ENCODE measurements at regions not wholly inside any gene's neighbourhood (a gene's known extent, or its start where the extent isn't known, plus 50 kb on each side); places are given as distances from the start of the nearest gene placed in this dataset.
"Not testable (repeated sequence)": the region's sequence is repeated elsewhere in the genome, so short reads cannot be mapped to it uniquely, and the experiment has no call there.

GRCh38 chr6:170143401-170144150 is 147.3 kb downstream of the DLL1 start:
- Histone ChIP-seq H3K27ac (no peak overlapping the region), H3K27me3 (no peaks in the 10 kb centered on the region), H3K4me1 (no peaks in the 10 kb centered on the region), H3K9me3 (no peaks in the 10 kb centered on the region), H3K4me3 (no peak overlapping the region), H3K36me3 (replicated peaks in 1 of 2; ENCODE audit: insufficient read depth in 1 of 2, low read depth in 2 of 2) (no peaks in the 10 kb centered on the region)
- DNase-seq (no peak), ATAC-seq (no peak)
- WGBS, 2 donors = 71 to 80% methylated on average over 13 to 14 of the region's 14 CpGs
- TF ChIP-seq, protein P1, sequence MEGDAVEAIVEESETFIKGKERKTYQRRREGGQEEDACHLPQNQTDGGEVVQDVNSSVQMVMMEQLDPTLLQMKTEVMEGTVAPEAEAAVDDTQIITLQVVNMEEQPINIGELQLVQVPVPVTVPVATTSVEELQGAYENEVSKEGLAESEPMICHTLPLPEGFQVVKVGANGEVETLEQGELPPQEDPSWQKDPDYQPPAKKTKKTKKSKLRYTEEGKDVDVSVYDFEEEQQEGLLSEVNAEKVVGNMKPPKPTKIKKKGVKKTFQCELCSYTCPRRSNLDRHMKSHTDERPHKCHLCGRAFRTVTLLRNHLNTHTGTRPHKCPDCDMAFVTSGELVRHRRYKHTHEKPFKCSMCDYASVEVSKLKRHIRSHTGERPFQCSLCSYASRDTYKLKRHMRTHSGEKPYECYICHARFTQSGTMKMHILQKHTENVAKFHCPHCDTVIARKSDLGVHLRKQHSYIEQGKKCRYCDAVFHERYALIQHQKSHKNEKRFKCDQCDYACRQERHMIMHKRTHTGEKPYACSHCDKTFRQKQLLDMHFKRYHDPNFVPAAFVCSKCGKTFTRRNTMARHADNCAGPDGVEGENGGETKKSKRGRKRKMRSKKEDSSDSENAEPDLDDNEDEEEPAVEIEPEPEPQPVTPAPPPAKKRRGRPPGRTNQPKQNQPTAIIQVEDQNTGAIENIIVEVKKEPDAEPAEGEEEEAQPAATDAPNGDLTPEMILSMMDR (IDR thresholded peaks at IDR 0.05) = no peak
- no peak for TF ChIP-seq POLR2A (IDR thresholded peaks at IDR 0.05)
- intact Hi-C loops (cut with DNase I) = no loop called here

DNA sequence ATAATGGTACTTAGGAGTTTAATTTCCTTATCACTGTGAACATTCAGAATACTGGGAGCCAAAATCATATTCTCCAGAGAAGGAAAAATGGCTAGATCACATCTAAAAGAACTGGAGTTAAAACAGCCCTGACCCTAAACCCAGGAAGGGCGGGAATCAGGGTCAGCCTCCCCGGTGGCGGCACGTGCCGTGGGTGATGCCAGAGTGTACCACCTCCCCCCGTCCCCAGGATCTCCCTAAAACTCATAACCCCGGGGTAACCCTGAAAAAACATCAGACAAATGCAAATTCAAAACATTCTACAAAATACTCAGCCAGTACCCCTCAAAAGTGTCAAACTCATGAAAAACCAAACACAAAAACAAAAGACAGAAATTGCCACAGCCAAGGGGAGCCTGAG is 148.3 kb downstream of the DLL1 start:
- TF ChIP-seq, protein P1 (IDR thresholded peaks at IDR 0.05) = no peak
- TF ChIP-seq POLR2A (IDR thresholded peaks at IDR 0.05) = no peak
- DNase-seq = no peak
- H3K36me3 ChIP-seq (replicated peaks in 1 of 2; ENCODE audit: insufficient read depth in 1 of 2, low read depth in 2 of 2) = no peaks in the 10 kb centered on the region

GRCh38 chr6:170141061-170141460 is 149.8 kb downstream of the DLL1 start:
- H3K4me1 ChIP-seq; intact Hi-C loops (cut with DNase I); ATAC-seq; H3K27ac ChIP-seq; H3K4me3 ChIP-seq; H3K9me3 ChIP-seq; H3K36me3 ChIP-seq (replicated peaks in 1 of 2; ENCODE audit: insufficient read depth in 1 of 2, low read depth in 2 of 2); H3K27me3 ChIP-seq; DNase-seq: not testable (repeated sequence)
- 86 to 87% methylated on average over 10 of the region's 10 CpGs for WGBS, 2 donors

More for the DNA sequence above, 148.3 kb downstream of the DLL1 start:
- H3K4me3 ChIP-seq = no peak overlapping the region
- H3K9me3 ChIP-seq = no peaks in the 10 kb centered on the region
- ATAC-seq = no peak
- intact Hi-C loops (cut with DNase I) = no loop called here
- 74 to 81% methylated on average over 7 of the region's 7 CpGs for WGBS, 2 donors
- H3K4me1 ChIP-seq = no peaks in the 10 kb centered on the region
- no peak overlapping the region for H3K27ac ChIP-seq
- H3K27me3 ChIP-seq = no peaks in the 10 kb centered on the region

- Histone ChIP-seq H3K36me3 (replicated peaks in 1 of 2; ENCODE audit: insufficient read depth in 1 of 2, low read depth in 2 of 2) (no peaks in the 10 kb centered on the region), H3K4me3 (no peak overlapping the region), H3K4me1 (no peaks in the 10 kb centered on the region), H3K27ac (no peak overlapping the region), H3K27me3 (no peaks in the 10 kb centered on the region), H3K9me3 (no peaks in the 10 kb centered on the region)
- DNase-seq (no peak), ATAC-seq (no peak)
- TF ChIP-seq POLR2A (IDR thresholded peaks at IDR 0.05) = no peak
- TF ChIP-seq, protein P1 (IDR thresholded peaks at IDR 0.05) = no peak
- intact Hi-C loops (cut with DNase I) = no loop called here
- WGBS, 2 donors = 90 to 93% methylated on average over 12 to 13 of the region's 13 CpGs
Observed at GRCh38 chr6:170140129-170140528, 150.7 kb downstream of the DLL1 start.

DNA sequence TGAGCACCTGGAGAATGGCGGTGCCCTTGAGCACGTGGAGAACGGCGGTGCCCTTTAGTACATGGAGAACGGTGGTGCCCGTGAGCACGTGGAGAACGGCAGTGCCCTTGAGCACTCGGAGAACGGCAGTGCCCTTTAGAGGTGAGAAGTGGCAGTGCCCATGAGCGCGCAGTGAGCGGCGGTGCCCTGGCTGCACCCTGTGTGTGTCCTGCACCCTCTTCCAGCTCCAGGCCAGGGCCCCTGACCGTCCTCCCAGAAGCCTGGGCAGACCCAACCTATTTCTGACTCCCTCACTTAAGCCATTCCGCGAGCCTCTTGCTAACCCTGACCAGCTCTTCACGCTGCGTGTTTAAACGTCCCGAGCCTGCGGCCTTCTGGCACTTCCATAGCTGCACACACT is 151.3 kb downstream of the DLL1 start:
- no peaks in the 10 kb centered on the region for H3K27me3 ChIP-seq
- DNase-seq (peak in 2 of 4 donors; percentile 4 to 6), ATAC-seq (no peak)
- peaks cover 2% of the 10 kb centered on the region for H3K4me1 ChIP-seq
- H3K27ac ChIP-seq = no peak overlapping the region
- no peaks in the 10 kb centered on the region for H3K9me3 ChIP-seq
- WGBS, 2 donors = 84 to 89% methylated on average over 22 of the region's 22 CpGs
- H3K36me3 ChIP-seq (replicated peaks in 1 of 2; ENCODE audit: insufficient read depth in 1 of 2, low read depth in 2 of 2) = no peaks in the 10 kb centered on the region
- no peak for TF ChIP-seq POLR2A (IDR thresholded peaks at IDR 0.05)
- TF ChIP-seq, protein P1 (IDR thresholded peaks at IDR 0.05) = no peak
- intact Hi-C loops (cut with DNase I) = no loop called here
- no peak overlapping the region for H3K4me3 ChIP-seq

GRCh38 chr6:170139046-170139445 is 151.8 kb downstream of the DLL1 start:
- H3K4me3 ChIP-seq; ATAC-seq; intact Hi-C loops (cut with DNase I); H3K4me1 ChIP-seq; H3K27me3 ChIP-seq; H3K27ac ChIP-seq; H3K36me3 ChIP-seq (replicated peaks in 1 of 2; ENCODE audit: insufficient read depth in 1 of 2, low read depth in 2 of 2); H3K9me3 ChIP-seq: not testable (repeated sequence)
- WGBS, 2 donors = 84 to 88% methylated on average over 23 to 24 of the region's 24 CpGs
- DNase-seq = peak in 1 of 4 donors; percentile 1

All from body of pancreas (tissue), 4 donors.